ENCODE measurements at regions not wholly inside any gene's neighbourhood (a gene's known extent, or its start where the extent isn't known, plus 50 kb on each side); places are given as distances from the start of the nearest gene placed in this dataset.

- TF ChIP-seq UBTF (IDR thresholded peaks at IDR 0.05; ENCODE audit: borderline replicate concordance in 1 of 2, low read depth in 2 of 2, low read length in 2 of 2) (no peak), NCOA4 (IDR thresholded peaks at IDR 0.05; ENCODE audit: partially characterized antibody) (no peak), ZNF830 (CRISPR knock-in tag; IDR thresholded peaks at IDR 0.05) (no peak), MED1 (CRISPR knock-in tag; IDR thresholded peaks at IDR 0.05; ENCODE audit: borderline replicate concordance) (no peak), AFF1 (IDR thresholded peaks at IDR 0.05; ENCODE audit: low read depth in 1 of 2, partially characterized antibody in 2 of 2) (no peak), KDM1A (IDR thresholded peaks at IDR 0.05) (peak in 1 of 2 experiments; percentile 23; a peak in 2 of 4 replicates)
These were observed 313.3 kb downstream of the UACA start (continued) for GRCh38 chr15:70450142-70450443.
